Coronary artery (tissue), 2 donors: ENCODE measurements at regions not wholly inside any gene's neighbourhood (a gene's known extent, or its start where the extent isn't known, plus 50 kb on each side); places are given as distances from the start of the nearest gene placed in this dataset.

Experiments used
- DNase-seq: peaks from one replicate; pipeline ENCODE4 v3.0.0-alpha.2; 2017; ENCODE audit warnings: low spot score
- H3K27ac ChIP-seq, 2 donors: fragments of 200-600 bp; sonication (generic); one replicate each; pipeline ENCODE4 v1.5.1; 2016 to 2019
- H3K4me3 ChIP-seq: fragments of 200-600 bp; sonication (generic); 2 replicates; pipeline ENCODE4 v1.5.1; 2016; ENCODE audit warnings: mild to moderate bottlenecking, moderate library complexity
- TF ChIP-seq, protein P1 (sequence below): fragments of 200-600 bp; sonication (generic); IDR thresholded peaks from one replicate; pipeline ENCODE4 v1.5.1; 2019; ENCODE audit warnings: antibody characterized with exemption

DNA sequence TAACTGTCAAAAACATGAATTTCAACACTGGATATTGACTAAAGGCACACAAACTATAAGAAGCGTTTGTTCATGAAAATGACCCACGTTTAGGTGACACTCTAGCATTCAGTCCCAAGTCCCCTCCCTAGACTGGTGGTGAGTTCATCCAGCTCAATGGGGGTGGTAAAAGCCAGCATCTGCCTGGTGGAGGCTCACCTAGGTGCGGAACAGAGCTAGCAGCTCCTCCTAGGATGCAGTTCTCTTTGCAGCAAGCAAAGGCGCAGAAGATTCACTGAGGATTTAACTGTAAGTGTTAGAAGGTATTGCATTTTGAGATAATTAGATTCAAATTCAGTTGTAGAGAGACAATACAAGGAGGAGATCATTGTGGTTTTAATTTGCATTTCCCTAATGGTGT is 87.6 kb downstream of the VSTM2A start:
- TF ChIP-seq, protein P1, sequence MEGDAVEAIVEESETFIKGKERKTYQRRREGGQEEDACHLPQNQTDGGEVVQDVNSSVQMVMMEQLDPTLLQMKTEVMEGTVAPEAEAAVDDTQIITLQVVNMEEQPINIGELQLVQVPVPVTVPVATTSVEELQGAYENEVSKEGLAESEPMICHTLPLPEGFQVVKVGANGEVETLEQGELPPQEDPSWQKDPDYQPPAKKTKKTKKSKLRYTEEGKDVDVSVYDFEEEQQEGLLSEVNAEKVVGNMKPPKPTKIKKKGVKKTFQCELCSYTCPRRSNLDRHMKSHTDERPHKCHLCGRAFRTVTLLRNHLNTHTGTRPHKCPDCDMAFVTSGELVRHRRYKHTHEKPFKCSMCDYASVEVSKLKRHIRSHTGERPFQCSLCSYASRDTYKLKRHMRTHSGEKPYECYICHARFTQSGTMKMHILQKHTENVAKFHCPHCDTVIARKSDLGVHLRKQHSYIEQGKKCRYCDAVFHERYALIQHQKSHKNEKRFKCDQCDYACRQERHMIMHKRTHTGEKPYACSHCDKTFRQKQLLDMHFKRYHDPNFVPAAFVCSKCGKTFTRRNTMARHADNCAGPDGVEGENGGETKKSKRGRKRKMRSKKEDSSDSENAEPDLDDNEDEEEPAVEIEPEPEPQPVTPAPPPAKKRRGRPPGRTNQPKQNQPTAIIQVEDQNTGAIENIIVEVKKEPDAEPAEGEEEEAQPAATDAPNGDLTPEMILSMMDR = no peak
- H3K27ac ChIP-seq = no peak overlapping the region
- DNase-seq = no peak
- no peak overlapping the region for H3K4me3 ChIP-seq

DNA sequence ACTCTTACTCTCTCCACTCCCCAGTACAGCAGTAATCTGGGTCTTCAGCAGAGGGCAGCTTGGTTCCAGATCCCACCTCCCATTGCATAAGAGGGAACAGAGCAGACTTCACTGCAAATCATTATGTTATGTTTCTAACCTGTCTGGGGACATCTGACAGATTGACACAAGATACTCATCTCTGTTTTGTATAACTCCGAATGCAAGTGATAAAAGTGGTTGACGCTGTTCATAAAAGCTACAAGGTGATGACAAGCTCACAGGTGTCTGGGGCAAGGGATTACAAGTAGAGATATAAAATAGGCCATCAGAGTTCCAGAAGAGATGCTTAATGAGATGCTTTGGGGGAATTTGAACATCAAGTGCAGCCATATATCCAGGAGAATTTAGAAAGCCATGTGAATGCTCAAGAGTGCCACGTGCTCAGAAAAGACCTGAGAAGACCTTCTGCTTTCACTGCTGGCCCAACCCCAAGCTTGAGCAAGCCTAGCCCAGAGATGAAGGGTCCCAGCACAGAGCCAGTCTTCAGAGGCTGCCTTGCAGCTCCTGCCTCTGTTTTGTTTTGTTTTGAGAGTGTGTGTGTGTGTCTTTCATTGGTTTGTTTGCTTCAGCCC is 80.6 kb downstream of the VSTM2A start:
- Histone ChIP-seq H3K27ac (no peak overlapping the region), H3K4me3 (no peak overlapping the region)
- DNase-seq = no peak
- TF ChIP-seq, protein P1 = no peak
